Ovary (tissue), 7 donors: ENCODE measurements at regions not wholly inside any gene's neighbourhood (a gene's known extent, or its start where the extent isn't known, plus 50 kb on each side); places are given as distances from the start of the nearest gene placed in this dataset.

Experiments used
- DNase-seq, 5 donors: peaks; one replicate each; pipeline ENCODE4 v3.0.0-alpha.2; 2019 to 2020
- H3K27ac ChIP-seq, 2 donors: fragments of 200-600 bp; one replicate each; pipeline versions ENCODE4 v1.5.1 to v1.8.0; 2019 to 2022
- H3K27me3 ChIP-seq: fragments of 200-600 bp; one replicate; pipeline ENCODE4 v1.8.0; 2022
- H3K36me3 ChIP-seq: fragments of 200-600 bp; sonication (generic); one replicate; pipeline ENCODE4 v1.5.1; 2019
- H3K4me1 ChIP-seq: one replicate; pipeline ENCODE4 v1.8.1; 2013; ENCODE audit warnings: mild to moderate bottlenecking, moderate library complexity; ENCODE audit not compliant: insufficient read depth
- H3K4me3 ChIP-seq: fragments of 200-600 bp; sonication (generic); one replicate; pipeline ENCODE4 v1.5.1; 2017
- H3K9me3 ChIP-seq, 2 donors: fragments of 200-600 bp in 1 of 2; sonication (generic) in 1 of 2; one replicate each; pipeline versions ENCODE4 v1.5.1 to v1.8.1; 2013 to 2019; ENCODE audit warnings: mild to moderate bottlenecking in 1 of 2, moderate library complexity in 1 of 2
- CTCF ChIP-seq, 3 donors: fragments of 450-650 bp in 2 of 3; fragments of 200-600 bp in 1 of 3; IDR thresholded peaks; one replicate each; pipeline versions ENCODE4 v1.5.1 to v1.8.0; 2016 to 2022; ENCODE audit warnings: antibody characterized with exemption in 3 of 3, mild to moderate bottlenecking in 1 of 3
- EP300 ChIP-seq: sonication (generic); formaldehyde crosslinking; IDR thresholded peaks from one replicate; pipeline ENCODE4 v1.6.1; 2017; ENCODE audit warnings: antibody characterized with exemption
- POLR2A ChIP-seq: fragments of 450-650 bp; IDR thresholded peaks from one replicate; pipeline ENCODE4 v1.6.1; 2017; ENCODE audit warnings: antibody characterized with exemption, mild to moderate bottlenecking, moderate library complexity
- WGBS, 3 donors: extraction: QIAGEN DNeasy Blood & Tissue Kit in 1 of 3; methylation state at CpG; one replicate each; pipeline versions ENCODE4 v1.1.5 to v1.1.7; 2013 to 2017; 5-methylcytosine and 5-hydroxymethylcytosine counted together
- intact Hi-C, 4 donors: fragments of 100-400 bp; cut with DNase I; formaldehyde crosslinking; loops; one replicate each; pipeline versions ENCODE4 v1.11.0 to v1.15.1; 2022 to 2023
- donor health status: DM: no; HTN: no; CAD: no; lungs with moderate emphysema.
- donor health status: DM: no; HTN: no; CAD: no.
- donor health status: Bipolar disorder and iron deficiency.
- donor health status: DM: no; HTN: no; CAD: no.
- donor health status: DM: yes; HTN: yes; CAD: no.

DNA sequence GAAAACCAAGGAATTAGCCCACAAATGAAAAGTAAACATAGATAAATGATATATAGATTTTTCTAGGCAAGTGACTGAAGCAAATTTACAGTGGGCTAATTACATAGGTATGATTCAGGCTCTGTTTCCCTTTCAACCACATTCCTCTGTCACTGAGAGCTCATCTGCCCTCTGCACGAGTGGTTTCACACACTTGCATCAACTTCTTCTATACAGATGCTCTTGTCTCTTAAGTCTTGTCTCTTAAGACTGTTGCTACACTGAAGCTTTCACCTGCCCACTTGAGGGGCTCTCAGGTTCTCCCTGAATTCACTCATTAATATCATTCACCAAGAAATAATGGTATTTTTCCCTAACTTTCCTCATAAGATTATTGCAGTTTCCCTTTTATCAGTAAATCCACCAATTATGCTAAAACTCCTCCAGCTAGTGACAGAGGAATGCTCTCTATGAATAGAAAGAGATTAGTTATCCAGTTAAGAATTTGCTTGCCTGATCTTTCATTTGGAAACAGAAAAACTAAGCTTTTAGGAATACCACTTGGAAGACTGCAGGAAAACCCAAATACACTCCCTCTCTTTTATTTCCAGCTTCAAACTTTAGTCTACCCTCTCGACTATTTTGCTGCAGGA is 95.7 kb downstream of the ELAPOR2 start:
- H3K4me3 ChIP-seq, result no peak overlapping the region
- DNase-seq, result no peak
- no peak overlapping the region for H3K27ac ChIP-seq
- no peaks in the 10 kb centered on the region for H3K27me3 ChIP-seq
- no peaks in the 10 kb centered on the region for H3K4me1 ChIP-seq
- H3K9me3 ChIP-seq, result no peaks in the 10 kb centered on the region
- intact Hi-C loops, result no loop called here
- WGBS, 3 donors, result 37 to 50% (median 42%) methylated on average over 2 of the region's 2 CpGs
- H3K36me3 ChIP-seq, result no peaks in the 10 kb centered on the region
- TF ChIP-seq CTCF (IDR thresholded peaks at IDR 0.05) (no peak), EP300 (no peak)

GRCh38 chr7:86962623-86963022 is 96.8 kb downstream of the ELAPOR2 start:
- intact Hi-C loops, result no loop called here
- no peaks in the 10 kb centered on the region for H3K4me1 ChIP-seq
- 69 to 84% (median 71%) methylated on average over 3 of the region's 3 CpGs for WGBS, 3 donors
- H3K36me3 ChIP-seq, result no peaks in the 10 kb centered on the region
- DNase-seq, result no peak
- no peak overlapping the region for H3K4me3 ChIP-seq
- H3K27me3 ChIP-seq, result no peaks in the 10 kb centered on the region
- H3K9me3 ChIP-seq, result no peaks in the 10 kb centered on the region
- TF ChIP-seq CTCF (IDR thresholded peaks at IDR 0.05), result no peak
- no peak for TF ChIP-seq POLR2A
- no peak for TF ChIP-seq EP300
- H3K27ac ChIP-seq, result no peak overlapping the region

GRCh38 chr7:86961686-86962085 is 97.8 kb downstream of the ELAPOR2 start:
- Histone ChIP-seq H3K4me1 (no peaks in the 10 kb centered on the region), H3K4me3 (no peak overlapping the region), H3K27ac (no peak overlapping the region), H3K27me3 (no peaks in the 10 kb centered on the region), H3K9me3 (no peaks in the 10 kb centered on the region), H3K36me3 (no peaks in the 10 kb centered on the region)
- 93 to 97% (median 96%) methylated on average over 1 of the region's 1 CpG for WGBS, 3 donors
- DNase-seq, result no peak
- no peak for TF ChIP-seq EP300
- TF ChIP-seq POLR2A, result no peak
- TF ChIP-seq CTCF (IDR thresholded peaks at IDR 0.05), result no peak
- intact Hi-C loops, result no loop called here

- Histone ChIP-seq H3K4me3 (no peak overlapping the region), H3K27ac (no peak overlapping the region), H3K27me3 (no peaks in the 10 kb centered on the region), H3K4me1 (no peaks in the 10 kb centered on the region), H3K36me3 (no peaks in the 10 kb centered on the region), H3K9me3 (no peaks in the 10 kb centered on the region)
- WGBS, 3 donors, result 71 to 79% (median 72%) methylated on average over 2 of the region's 2 CpGs
- no peak for TF ChIP-seq POLR2A
- no peak for TF ChIP-seq EP300
- no peak for TF ChIP-seq CTCF (IDR thresholded peaks at IDR 0.05)
- DNase-seq, result no peak
- intact Hi-C loops, result no loop called here
Observed at GRCh38 chr7:86958380-86958779, 101.1 kb downstream of the ELAPOR2 start.
